ENCODE measurements at regions not wholly inside any gene's neighbourhood (a gene's known extent, or its start where the extent isn't known, plus 50 kb on each side); places are given as distances from the start of the nearest gene placed in this dataset.

DNA sequence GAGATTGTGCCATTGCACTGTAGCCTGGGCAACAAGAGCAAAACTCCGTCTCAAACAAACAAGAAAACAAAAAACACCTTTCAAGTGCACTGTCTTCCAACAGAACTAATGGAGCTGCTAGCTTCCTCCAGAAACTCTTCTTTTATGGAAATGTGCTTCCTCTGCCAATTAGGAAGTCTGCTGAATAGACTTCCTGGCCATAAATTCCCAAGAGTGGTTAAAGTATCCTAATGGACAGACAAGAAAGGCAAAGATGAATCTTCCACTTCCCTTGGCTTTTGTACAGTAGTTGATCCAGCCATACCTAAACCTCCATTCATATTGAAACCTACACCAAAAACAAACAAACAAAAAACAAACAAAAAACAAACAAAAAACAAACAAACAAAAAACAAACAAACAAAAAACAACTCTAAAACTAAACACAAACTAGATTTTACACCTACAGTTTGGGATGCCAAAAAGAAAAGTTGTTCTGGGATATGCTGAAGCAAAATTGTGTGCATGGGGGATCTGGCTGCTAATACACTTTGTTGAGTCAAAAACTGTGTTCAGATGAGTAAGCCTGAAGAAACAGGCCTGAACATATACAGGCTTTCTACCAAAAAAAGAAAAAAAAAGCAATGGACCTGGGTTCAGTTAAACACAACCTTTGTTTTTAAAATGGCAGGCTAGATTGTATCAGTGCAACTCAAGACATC lies 59.8 kb upstream of the CARMIL1 start:
- DNase-seq (ENCODE audit: low read depth in 2 of 3, low spot score in 1 of 3) = no peak

DNA sequence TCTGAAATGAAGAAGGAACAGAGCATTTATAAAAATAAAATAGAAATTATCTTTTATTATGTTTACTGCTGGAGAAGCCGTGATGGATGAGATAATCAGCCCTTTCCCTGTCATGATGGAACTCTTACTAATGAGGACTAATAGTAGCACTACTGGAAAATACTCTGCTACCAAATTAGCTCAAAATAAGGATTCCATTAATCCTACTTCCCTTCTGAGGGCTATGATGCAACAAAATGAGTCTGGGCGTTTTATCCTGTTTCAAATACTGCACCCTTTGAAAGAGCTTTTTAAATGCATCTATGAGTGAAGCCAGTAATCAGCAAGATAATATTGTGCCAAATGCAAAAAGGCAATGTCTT lies 59.3 kb upstream of the CARMIL1 start:
- DNase-seq (ENCODE audit: low read depth in 2 of 3, low spot score in 1 of 3) = no peak

DNA sequence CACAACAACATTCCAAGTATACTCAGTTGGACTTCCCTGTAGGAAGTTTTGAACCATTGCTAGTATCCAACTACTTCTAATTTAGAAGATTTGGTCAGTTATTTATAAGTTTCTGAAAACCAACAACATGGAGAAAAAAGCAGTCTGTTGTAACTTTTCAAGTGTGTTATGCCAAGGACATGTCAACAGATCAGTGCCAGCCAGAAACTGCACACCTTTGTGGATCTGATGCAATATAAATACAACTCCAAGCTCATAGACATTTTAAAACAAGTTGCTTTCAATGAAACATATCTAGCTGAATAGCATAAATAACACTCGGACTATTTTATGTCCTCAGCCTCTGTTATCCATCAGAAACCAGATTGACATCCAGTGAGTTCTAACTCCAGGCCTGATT lies 58.3 kb upstream of the CARMIL1 start:
- DNase-seq (ENCODE audit: low read depth in 2 of 3, low spot score in 1 of 3) = no peak

DNA sequence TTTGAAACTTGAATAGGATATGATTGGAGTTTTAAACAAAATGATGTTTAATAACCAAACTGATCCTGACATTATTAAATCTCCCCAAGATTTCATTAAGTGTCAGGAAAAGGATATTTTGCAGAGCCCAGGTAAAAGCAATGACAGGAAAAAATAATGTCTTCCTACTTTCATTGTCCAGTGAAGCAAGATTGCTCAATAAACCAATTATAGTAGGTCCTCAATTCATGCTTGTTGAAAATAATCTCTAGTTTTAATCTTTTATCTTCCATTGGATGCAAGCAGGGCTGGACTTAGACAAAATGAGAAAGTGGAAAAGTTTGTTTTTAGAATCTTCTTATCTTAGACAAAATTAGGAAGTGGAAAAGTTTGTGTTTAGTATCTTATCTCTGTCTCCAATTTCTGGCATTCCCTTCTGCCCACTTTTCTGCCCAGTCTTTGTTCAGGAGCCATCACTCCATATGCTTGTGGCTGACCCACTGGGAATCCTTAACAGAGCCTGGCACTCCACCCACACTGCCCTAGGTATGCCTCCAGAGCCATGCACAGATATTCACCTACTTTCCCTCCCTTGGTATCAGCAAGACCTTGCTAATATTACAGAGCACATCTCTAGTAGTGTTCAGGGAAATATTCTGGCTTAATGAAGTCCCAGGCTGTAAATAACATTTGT lies 57.0 kb upstream of the CARMIL1 start:
- no peak for DNase-seq (ENCODE audit: low read depth in 2 of 3, low spot score in 1 of 3)

DNA sequence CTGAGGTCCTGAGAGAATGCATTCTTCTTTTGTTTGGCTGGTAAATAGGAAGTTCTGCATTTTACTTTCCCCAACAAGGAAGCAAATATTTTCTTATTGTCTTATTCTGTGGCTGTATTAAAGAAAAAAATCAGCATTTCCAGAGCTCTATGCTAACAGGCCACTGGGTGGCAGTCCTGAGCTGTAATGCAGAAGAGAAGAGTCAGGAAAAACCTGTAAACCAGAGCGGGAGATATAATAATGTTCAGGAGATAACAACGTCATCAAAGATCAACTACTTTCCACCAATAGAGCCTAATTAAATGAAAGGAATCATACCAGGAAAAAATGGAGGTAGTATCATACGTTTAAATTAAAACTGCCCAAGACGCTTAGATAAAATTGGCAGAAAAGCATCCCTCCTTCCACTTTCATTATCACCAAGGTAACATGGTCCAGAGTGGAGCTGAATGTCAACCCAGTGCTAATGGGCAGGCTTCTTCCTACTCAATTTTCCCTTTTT lies 55.6 kb upstream of the CARMIL1 start:
- peak; percentile 32 to 57 (median 54) for DNase-seq (ENCODE audit: low read depth in 2 of 3, low spot score in 1 of 3)

DNA sequence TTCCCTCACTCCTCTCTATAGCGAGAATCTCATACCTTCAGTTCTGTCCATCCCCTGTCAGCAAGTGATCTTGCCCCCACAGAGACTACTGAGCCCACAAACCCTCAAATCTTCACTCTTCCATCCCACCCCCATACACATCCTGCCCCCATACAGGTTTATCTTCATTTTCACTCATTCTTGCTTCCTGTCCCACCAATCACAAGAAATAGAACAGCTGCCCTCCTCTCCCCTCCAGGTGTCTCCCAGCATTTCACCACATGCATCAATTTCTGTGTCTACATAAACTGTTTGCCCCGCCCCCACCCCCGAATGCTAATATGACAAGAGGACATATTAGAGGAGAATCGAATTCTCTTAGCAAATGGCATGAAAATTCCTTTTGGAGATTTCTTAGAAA lies 54.9 kb upstream of the CARMIL1 start:
- DNase-seq (ENCODE audit: low read depth in 2 of 3, low spot score in 1 of 3) = no peak

DNA sequence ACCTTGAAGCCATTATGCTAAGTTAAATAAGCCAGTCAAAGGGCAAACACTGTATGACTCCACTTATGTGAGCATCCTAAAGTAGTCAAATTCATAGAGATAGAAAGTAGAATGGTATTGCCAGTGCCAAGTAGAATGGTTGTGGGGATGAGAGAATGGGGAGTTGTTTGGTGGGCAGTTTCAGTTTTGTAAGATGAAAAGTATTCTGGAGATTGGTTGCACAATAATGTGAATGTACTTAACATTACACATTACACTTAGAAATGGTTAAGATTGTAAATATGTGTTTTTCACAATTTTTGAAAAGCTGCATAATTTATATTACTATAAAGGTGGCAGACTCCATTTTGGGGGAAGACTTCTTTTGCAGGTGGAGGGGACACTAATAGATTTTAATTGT lies 51.3 kb upstream of the CARMIL1 start:
- no peak for DNase-seq (ENCODE audit: low read depth in 2 of 3, low spot score in 1 of 3)

Measured in stimulated activated CD4-positive, alpha-beta T cell treated with anti-CD3 and anti-CD28 coated beads, Interleukin-12 subunit alpha, Interleukin-12 subunit beta, amount 100 ng/mL, for 48 hours (primary cell).